OCI-LY3 (cell line): ENCODE measurements at regions not wholly inside any gene's neighbourhood (a gene's known extent, or its start where the extent isn't known, plus 50 kb on each side); places are given as distances from the start of the nearest gene placed in this dataset.
"Not testable (repeated sequence)": the region's sequence is repeated elsewhere in the genome, so short reads cannot be mapped to it uniquely, and the experiment has no call there.

Experiments used
- H2AFZ ChIP-seq: fragments of 200-600, 300-600 bp; shearing (Covaris generic); 2 replicates; pipeline ENCODE4 v1.6.0; 2014; ENCODE audit warnings: antibody characterized with exemption, low read depth, low read length
- H3K27ac ChIP-seq: fragments of 200-600, 300-600 bp; sonication (generic); 2 replicates; pipeline ENCODE4 v1.5.1; 2014; ENCODE audit warnings: mild to moderate bottlenecking, low read length, moderate library complexity, mixed read lengths
- H3K27me3 ChIP-seq: fragments of 200-600, 300-600 bp; sonication (generic); 2 replicates; pipeline ENCODE4 v1.6.1; 2014; ENCODE audit warnings: low read depth, low read length, mixed read lengths
- H3K36me3 ChIP-seq: fragments of 200-600, 300-600 bp; sonication (generic); replicated peaks from 2 replicates; pipeline ENCODE3; 2014; ENCODE audit warnings: low read depth, low read length, mixed read lengths
- H3K4me1 ChIP-seq: fragments of 300-600, 200-600 bp; sonication (generic); 2 replicates; pipeline ENCODE4 v1.6.1; 2014; ENCODE audit warnings: low read length, mixed read lengths
- H3K4me2 ChIP-seq: fragments of 200-600, 300-600 bp; sonication (generic); 2 replicates; pipeline ENCODE4 v1.6.1; 2014; ENCODE audit warnings: low read length, mixed read lengths
- H3K4me3 ChIP-seq: fragments of 300-600, 200-600 bp; sonication (generic); 2 replicates; pipeline ENCODE4 v1.5.1; 2014; ENCODE audit warnings: antibody characterized with exemption, mild to moderate bottlenecking, low read length, moderate library complexity
- H3K79me2 ChIP-seq: fragments of 300-600, 200-600 bp; shearing (Covaris generic); 2 replicates; pipeline ENCODE4 v1.6.1; 2014; ENCODE audit warnings: mild to moderate bottlenecking, low read length, mixed read lengths
- H3K9ac ChIP-seq: fragments of 300-600, 200-600 bp; shearing (Covaris generic); 2 replicates; pipeline ENCODE4 v1.6.0; 2014; ENCODE audit warnings: mild to moderate bottlenecking, low read length, moderate library complexity
- H3K9me3 ChIP-seq: fragments of 200-600, 300-600 bp; shearing (Covaris generic); 2 replicates; pipeline ENCODE4 v1.6.1; 2014; ENCODE audit warnings: low read length, mixed read lengths; ENCODE audit not compliant: insufficient read depth
- H4K20me1 ChIP-seq: fragments of 200-600, 300-600 bp; sonication (generic); 2 replicates; pipeline ENCODE4 v1.6.1; 2016; ENCODE audit warnings: low read length, mixed read lengths; ENCODE audit not compliant: insufficient read depth
- EZH2phosphoT487 ChIP-seq: fragments of 200-600 bp; shearing (Covaris generic); IDR thresholded peaks from 2 replicates; pipeline ENCODE4 v1.6.1; 2018; ENCODE audit warnings: antibody characterized with exemption, mixed run types, low read depth
- TF ChIP-seq, protein P1 (sequence below): fragments of 200-600, 300-600 bp; sonication (generic); IDR thresholded peaks from 2 replicates; pipeline ENCODE4 v1.5.1; 2014; ENCODE audit warnings: antibody characterized with exemption, low read length, low read depth

DNA sequence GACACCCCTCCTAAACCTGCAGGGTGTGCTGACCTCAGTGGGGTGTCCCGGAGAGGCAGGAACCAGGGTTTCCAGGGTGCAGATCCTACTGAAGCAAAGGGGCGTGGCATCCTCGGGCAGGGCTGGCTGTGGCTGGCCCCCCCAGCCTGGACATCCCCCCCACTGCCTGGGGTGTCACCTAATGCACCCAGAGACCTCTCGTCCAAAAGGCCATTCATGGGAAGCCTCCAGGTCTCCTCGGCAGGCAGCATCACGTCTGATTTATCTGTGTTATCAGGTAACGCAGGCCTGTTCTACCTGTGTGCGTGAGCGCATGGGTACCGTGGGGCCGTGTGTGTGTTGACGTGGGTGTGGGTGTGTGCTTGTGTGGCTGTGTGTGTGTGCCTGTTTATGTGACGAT lies 210.0 kb downstream of the SHOX start:
- H3K79me2 ChIP-seq: no peaks in the 10 kb centered on the region
- no peaks in the 10 kb centered on the region for H3K4me1 ChIP-seq
- H2AFZ ChIP-seq: no peak overlapping the region
- H3K9me3 ChIP-seq: peaks cover 7% of the 10 kb centered on the region; the same call in 1 of the 2 replicates
- no peaks in the 10 kb centered on the region for H4K20me1 ChIP-seq
- H3K27ac ChIP-seq: no peak overlapping the region
- H3K4me3 ChIP-seq: no peak overlapping the region
- TF ChIP-seq, protein P1, sequence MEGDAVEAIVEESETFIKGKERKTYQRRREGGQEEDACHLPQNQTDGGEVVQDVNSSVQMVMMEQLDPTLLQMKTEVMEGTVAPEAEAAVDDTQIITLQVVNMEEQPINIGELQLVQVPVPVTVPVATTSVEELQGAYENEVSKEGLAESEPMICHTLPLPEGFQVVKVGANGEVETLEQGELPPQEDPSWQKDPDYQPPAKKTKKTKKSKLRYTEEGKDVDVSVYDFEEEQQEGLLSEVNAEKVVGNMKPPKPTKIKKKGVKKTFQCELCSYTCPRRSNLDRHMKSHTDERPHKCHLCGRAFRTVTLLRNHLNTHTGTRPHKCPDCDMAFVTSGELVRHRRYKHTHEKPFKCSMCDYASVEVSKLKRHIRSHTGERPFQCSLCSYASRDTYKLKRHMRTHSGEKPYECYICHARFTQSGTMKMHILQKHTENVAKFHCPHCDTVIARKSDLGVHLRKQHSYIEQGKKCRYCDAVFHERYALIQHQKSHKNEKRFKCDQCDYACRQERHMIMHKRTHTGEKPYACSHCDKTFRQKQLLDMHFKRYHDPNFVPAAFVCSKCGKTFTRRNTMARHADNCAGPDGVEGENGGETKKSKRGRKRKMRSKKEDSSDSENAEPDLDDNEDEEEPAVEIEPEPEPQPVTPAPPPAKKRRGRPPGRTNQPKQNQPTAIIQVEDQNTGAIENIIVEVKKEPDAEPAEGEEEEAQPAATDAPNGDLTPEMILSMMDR: no peak
- no peak for TF ChIP-seq EZH2phosphoT487
- no peak overlapping the region for H3K9ac ChIP-seq
- H3K27me3 ChIP-seq: no peaks in the 10 kb centered on the region
- no peak overlapping the region for H3K4me2 ChIP-seq
- no peaks in the 10 kb centered on the region for H3K36me3 ChIP-seq

DNA sequence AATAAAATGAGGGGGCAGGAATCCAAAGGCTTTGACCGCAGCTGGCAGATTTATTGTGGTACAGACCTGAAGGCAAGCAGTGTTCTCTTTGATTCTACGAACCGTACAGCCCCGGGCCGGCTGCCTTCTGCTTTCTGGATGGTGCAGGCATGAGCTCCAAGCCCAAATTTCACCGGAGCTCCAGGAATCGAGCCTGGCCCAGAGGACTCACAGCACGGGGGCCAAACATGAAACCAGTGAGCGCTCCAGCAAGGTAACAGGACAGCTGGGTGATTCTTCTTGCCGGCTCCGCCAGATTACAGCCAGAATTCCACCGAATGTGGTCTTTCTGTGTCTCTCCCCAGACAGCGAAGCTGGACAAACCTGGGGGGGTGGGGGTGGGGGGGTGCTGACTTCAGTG lies 208.1 kb downstream of the SHOX start:
- not testable (repeated sequence) for H3K36me3 ChIP-seq

DNA sequence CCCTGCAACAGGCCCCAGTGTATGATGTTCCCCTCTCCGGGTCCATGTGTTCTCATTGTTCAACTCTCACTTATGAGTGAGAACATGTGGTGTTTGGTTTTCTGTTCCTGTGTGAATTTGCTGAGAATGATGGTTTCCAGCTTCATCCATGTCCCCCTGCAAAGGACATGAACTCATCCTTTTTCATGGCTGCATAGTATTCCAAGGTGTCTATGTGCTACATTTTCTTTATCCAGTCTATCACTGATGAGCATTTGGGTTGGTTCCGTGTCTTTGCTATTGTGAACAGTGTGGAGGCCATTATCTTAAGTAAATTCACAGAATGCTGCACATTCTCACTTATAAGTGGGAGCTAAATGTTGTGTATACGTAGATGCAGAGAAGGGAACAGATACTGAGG lies 205.3 kb downstream of the SHOX start:
- H3K79me2 ChIP-seq, H3K27ac ChIP-seq, H3K4me2 ChIP-seq, H3K4me1 ChIP-seq, H3K36me3 ChIP-seq, H3K4me3 ChIP-seq, H3K9me3 ChIP-seq, H3K9ac ChIP-seq, H3K27me3 ChIP-seq, H2AFZ ChIP-seq, H4K20me1 ChIP-seq: not testable (repeated sequence)

More for the DNA sequence above, 208.1 kb downstream of the SHOX start:
- H2AFZ ChIP-seq, H3K9ac ChIP-seq, H4K20me1 ChIP-seq, H3K9me3 ChIP-seq, H3K4me2 ChIP-seq, H3K4me1 ChIP-seq, H3K4me3 ChIP-seq, H3K27ac ChIP-seq, H3K79me2 ChIP-seq, H3K27me3 ChIP-seq: not testable (repeated sequence)

DNA sequence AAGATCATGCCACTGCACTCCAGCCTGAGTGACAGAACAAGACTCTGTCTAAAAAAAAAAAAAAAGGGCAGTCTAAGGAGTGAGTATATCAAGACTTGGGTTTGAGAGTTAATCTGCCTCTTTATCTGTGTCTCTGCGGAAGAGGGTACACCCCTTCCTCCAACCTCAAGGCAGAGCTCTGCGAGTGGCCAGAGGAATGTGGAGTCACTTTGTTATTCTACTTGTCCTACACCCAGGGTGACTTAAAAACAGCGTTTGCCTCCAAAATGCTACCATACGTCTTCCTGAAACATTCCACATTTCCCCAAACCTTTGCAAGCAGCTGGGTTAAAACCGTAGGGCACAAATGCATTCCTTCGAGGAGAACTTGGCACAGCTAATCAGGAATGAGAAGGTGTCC lies 199.9 kb downstream of the SHOX start:
- Histone ChIP-seq H3K4me3 (no peak overlapping the region), H3K4me2 (no peak overlapping the region), H3K9me3 (no peaks in the 10 kb centered on the region), H3K27me3 (no peaks in the 10 kb centered on the region), H2AFZ (no peak overlapping the region), H3K79me2 (no peaks in the 10 kb centered on the region), H4K20me1 (no peaks in the 10 kb centered on the region), H3K27ac (no peak overlapping the region), H3K9ac (no peak overlapping the region), H3K36me3 (no peaks in the 10 kb centered on the region), H3K4me1 (0 out of 2 replicates have a peak, but pooled peaks cover 5% of the 10 kb centered on the region)
- TF ChIP-seq EZH2phosphoT487: no peak
- TF ChIP-seq, protein P1: no peak

DNA sequence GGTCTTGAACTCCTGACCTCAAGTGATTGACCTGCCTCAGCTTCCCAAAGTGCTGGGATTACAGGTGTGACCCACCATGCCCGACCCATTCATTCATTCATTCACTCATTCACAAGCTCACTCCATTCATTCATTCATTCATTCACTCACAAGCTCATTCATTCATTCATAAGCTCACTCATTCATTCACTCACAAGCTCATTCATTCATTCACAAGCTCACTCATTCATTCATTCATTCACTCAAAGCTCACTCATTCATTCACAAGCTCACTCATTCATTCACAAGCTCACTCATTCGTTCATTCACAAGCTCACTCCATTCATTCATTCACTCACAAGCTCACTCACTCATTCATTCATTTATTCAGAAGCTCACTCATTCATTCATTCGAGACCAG lies 198.6 kb downstream of the SHOX start:
- H3K4me3 ChIP-seq: no peak overlapping the region
- TF ChIP-seq, protein P1: no peak
- TF ChIP-seq EZH2phosphoT487: no peak

More for the DNA sequence above, 198.6 kb downstream of the SHOX start:
- Histone ChIP-seq H3K9ac (no peak overlapping the region), H2AFZ (no peak overlapping the region), H3K4me1 (0 out of 2 replicates have a peak, but pooled peaks cover 5% of the 10 kb centered on the region), H3K9me3 (no peaks in the 10 kb centered on the region), H3K79me2 (no peaks in the 10 kb centered on the region), H3K4me2 (no peak overlapping the region), H3K27ac (no peak overlapping the region), H4K20me1 (no peaks in the 10 kb centered on the region), H3K36me3 (no peaks in the 10 kb centered on the region), H3K27me3 (no peaks in the 10 kb centered on the region)
